ENCODE measurements at regions not wholly inside any gene's neighbourhood (a gene's known extent, or its start where the extent isn't known, plus 50 kb on each side); places are given as distances from the start of the nearest gene placed in this dataset.

- Mint-ChIP-seq H3K4me1 (ENCODE audit: unreplicated experiment) (peaks cover 52% of the 10 kb centered on the region), H3K27ac (ENCODE audit: unreplicated experiment) (peak overlapping the region; percentile 80), H3K36me3 (ENCODE audit: unreplicated experiment) (peaks cover 6% of the 10 kb centered on the region), H3K4me3 (ENCODE audit: unreplicated experiment) (peak overlapping the region; percentile 55), H3K27me3 (ENCODE audit: unreplicated experiment) (no peaks in the 10 kb centered on the region), H3K9me3 (ENCODE audit: unreplicated experiment) (peaks cover 3% of the 10 kb centered on the region)
- DNase-seq (ENCODE audit: extremely low spot score, unreplicated experiment) = peak; percentile 97
- peak; percentile 97 for TF ChIP-seq CTCF (IDR thresholded peaks at IDR 0.05)
These were observed 190.6 kb downstream of the SEC14L1 start for GRCh38 chr17:77331301-77331864.

- Mint-ChIP-seq H3K4me3 (ENCODE audit: unreplicated experiment) (peak overlapping the region; percentile 55), H3K27me3 (ENCODE audit: unreplicated experiment) (no peaks in the 10 kb centered on the region), H3K9me3 (ENCODE audit: unreplicated experiment) (peaks cover 6% of the 10 kb centered on the region), H3K27ac (ENCODE audit: unreplicated experiment) (peak overlapping the region; percentile 80), H3K36me3 (ENCODE audit: unreplicated experiment) (peaks cover 10% of the 10 kb centered on the region), H3K4me1 (ENCODE audit: unreplicated experiment) (peaks cover 44% of the 10 kb centered on the region)
- TF ChIP-seq CTCF (IDR thresholded peaks at IDR 0.05) = no peak
- DNase-seq (ENCODE audit: extremely low spot score, unreplicated experiment) = peak; percentile 13
These were observed 191.5 kb downstream of the SEC14L1 start for GRCh38 chr17:77332034-77332971.

- Mint-ChIP-seq H3K36me3 (ENCODE audit: unreplicated experiment) (peaks cover 13% of the 10 kb centered on the region), H3K27ac (ENCODE audit: unreplicated experiment) (peak overlapping the region; percentile 80)
These were observed 192.4 kb downstream of the SEC14L1 start for GRCh38 chr17:77332981-77333685.

GRCh38 chr17:77337150-77337549 lies 196.4 kb downstream of the SEC14L1 start:
- Mint-ChIP-seq H3K27me3 (ENCODE audit: unreplicated experiment) (no peaks in the 10 kb centered on the region), H3K4me1 (ENCODE audit: unreplicated experiment) (peaks cover 21% of the 10 kb centered on the region), H3K36me3 (ENCODE audit: unreplicated experiment) (peaks cover 12% of the 10 kb centered on the region), H3K4me3 (ENCODE audit: unreplicated experiment) (no peak overlapping the region), H3K9me3 (ENCODE audit: unreplicated experiment) (peaks cover 11% of the 10 kb centered on the region), H3K27ac (ENCODE audit: unreplicated experiment) (no peak overlapping the region)
- DNase-seq (ENCODE audit: extremely low spot score, unreplicated experiment) = no peak
- no peak for TF ChIP-seq CTCF (IDR thresholded peaks at IDR 0.05)

More at GRCh38 chr17:77332981-77333685, 192.4 kb downstream of the SEC14L1 start:
- no peak for TF ChIP-seq CTCF (IDR thresholded peaks at IDR 0.05)
- peaks cover 40% of the 10 kb centered on the region for H3K4me1 Mint-ChIP-seq (ENCODE audit: unreplicated experiment)
- peak; percentile 23 for DNase-seq (ENCODE audit: extremely low spot score, unreplicated experiment)
- no peak overlapping the region for H3K4me3 Mint-ChIP-seq (ENCODE audit: unreplicated experiment)
- H3K9me3 Mint-ChIP-seq (ENCODE audit: unreplicated experiment) = peaks cover 11% of the 10 kb centered on the region
- H3K27me3 Mint-ChIP-seq (ENCODE audit: unreplicated experiment) = no peaks in the 10 kb centered on the region

All from osteocyte (in vitro differentiated cells).